Glomerular visceral epithelial cell (primary cell): ENCODE measurements at regions not wholly inside any gene's neighbourhood (a gene's known extent, or its start where the extent isn't known, plus 50 kb on each side); places are given as distances from the start of the nearest gene placed in this dataset.

ENCODE experiments used
- DNase-seq: peaks from one replicate; pipeline ENCODE4 v3.0.0-alpha.2; 2016; ENCODE audit errors: extremely low spot score

- peak; percentile 6 for DNase-seq
Measured at GRCh38 chr1:79859212-79859948, 852.9 kb upstream of the ADGRL4 start.

- DNase-seq: no peak
Measured at GRCh38 chr1:79852004-79852403, 845.5 kb upstream of the ADGRL4 start.

GRCh38 chr1:79849388-79849787 lies 842.9 kb upstream of the ADGRL4 start:
- DNase-seq: no peak

GRCh38 chr1:79848316-79848715 lies 841.8 kb upstream of the ADGRL4 start:
- no peak for DNase-seq

GRCh38 chr1:79847700-79848099 lies 841.2 kb upstream of the ADGRL4 start:
- no peak for DNase-seq

GRCh38 chr1:79845936-79846335 lies 839.4 kb upstream of the ADGRL4 start:
- DNase-seq: no peak

GRCh38 chr1:79842811-79843210 lies 836.3 kb upstream of the ADGRL4 start:
- DNase-seq: no peak

GRCh38 chr1:79839882-79840281 lies 833.4 kb upstream of the ADGRL4 start:
- DNase-seq: no peak

GRCh38 chr1:79827446-79827845 lies 820.9 kb upstream of the ADGRL4 start:
- DNase-seq: peak; percentile 1

- DNase-seq: no peak
Measured at GRCh38 chr1:79825551-79825950, 819.0 kb upstream of the ADGRL4 start.

GRCh38 chr1:79822053-79822452 lies 815.5 kb upstream of the ADGRL4 start:
- DNase-seq: no peak

- DNase-seq: no peak
Measured at GRCh38 chr1:79819140-79819539, 812.6 kb upstream of the ADGRL4 start.

- DNase-seq: no peak
Measured at GRCh38 chr1:79817031-79817560, 810.6 kb upstream of the ADGRL4 start.

- DNase-seq: no peak
Measured at GRCh38 chr1:79815115-79815514, 808.6 kb upstream of the ADGRL4 start.

- DNase-seq: peak; percentile 39
Measured at GRCh38 chr1:79811173-79811572, 804.6 kb upstream of the ADGRL4 start.

GRCh38 chr1:79808816-79809475 lies 802.4 kb upstream of the ADGRL4 start:
- DNase-seq: no peak

GRCh38 chr1:79807816-79808215 lies 801.3 kb upstream of the ADGRL4 start:
- no peak for DNase-seq

- DNase-seq: no peak
Measured at GRCh38 chr1:79797487-79797886, 791.0 kb upstream of the ADGRL4 start.

GRCh38 chr1:79796434-79796833 lies 789.9 kb upstream of the ADGRL4 start:
- DNase-seq: no peak

GRCh38 chr1:79792219-79792930 lies 785.8 kb upstream of the ADGRL4 start:
- DNase-seq: no peak

GRCh38 chr1:79791488-79792218 lies 785.1 kb upstream of the ADGRL4 start:
- DNase-seq: no peak

- DNase-seq: no peak
Measured at GRCh38 chr1:79790950-79791349, 784.4 kb upstream of the ADGRL4 start.
